ENCODE measurements at regions not wholly inside any gene's neighbourhood (a gene's known extent, or its start where the extent isn't known, plus 50 kb on each side); places are given as distances from the start of the nearest gene placed in this dataset.
"Not testable (repeated sequence)": the region's sequence is repeated elsewhere in the genome, so short reads cannot be mapped to it uniquely, and the experiment has no call there.

GRCh38 chr12:91883811-91884210, 261.8 kb downstream of the BTG1 start:
- no peak for DNase-seq

DNA sequence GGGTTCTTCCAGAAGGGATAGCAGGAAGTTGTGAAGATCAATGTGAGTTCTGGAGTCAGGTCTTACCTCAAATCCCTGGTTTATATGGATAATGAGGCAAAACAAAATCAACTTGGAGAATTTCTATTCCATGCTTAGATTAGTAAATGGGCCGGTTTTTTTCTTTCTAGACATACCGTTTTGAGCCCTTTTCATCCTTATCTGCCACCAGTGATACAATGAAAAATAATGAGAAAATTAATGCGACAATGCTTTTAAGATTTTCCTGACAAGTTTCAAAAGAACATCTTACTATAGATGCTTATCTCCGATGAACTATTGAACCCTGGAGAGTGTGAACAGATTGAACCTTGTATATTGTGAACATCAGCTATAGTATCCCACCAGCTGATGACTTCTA, 262.7 kb downstream of the BTG1 start:
- DNase-seq = no peak

GRCh38 chr12:91880528-91880927, 265.1 kb downstream of the BTG1 start:
- no peak for DNase-seq

DNA sequence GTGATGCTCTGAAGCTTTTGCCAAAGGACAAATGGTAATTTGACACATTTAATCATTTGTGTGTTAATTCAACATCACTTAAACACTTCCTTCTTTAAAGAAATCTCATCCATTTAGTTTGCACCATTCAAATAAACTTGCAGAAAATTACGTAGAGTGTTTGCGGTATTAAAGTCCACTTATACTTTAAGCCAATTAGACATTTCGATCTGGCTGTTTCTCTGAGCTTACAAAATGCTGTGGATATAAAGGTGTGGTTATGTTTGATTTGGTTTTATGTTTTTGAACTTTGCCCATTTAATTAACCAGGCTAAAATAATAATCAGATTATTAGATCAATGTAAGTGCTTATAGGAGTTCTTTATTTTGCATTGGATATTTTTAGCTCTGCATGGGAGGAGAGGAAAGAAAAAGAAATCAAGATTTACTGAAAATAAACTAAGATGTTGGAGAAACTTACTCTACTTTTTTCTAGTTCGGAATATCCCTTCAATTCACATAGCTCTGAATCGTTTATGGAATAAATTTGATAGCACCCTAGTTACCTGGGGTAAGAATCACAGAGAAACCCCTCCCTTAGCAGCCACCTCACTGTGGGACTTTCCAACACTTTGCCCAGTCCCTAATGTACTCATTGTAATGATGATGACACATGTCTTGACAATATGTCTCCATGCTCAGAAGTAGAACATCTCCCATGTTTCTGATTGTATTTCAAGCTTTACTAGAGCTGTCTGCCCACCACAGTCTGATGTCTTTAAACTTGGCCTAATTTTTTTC, 268.0 kb downstream of the BTG1 start:
- DNase-seq = no peak

DNA sequence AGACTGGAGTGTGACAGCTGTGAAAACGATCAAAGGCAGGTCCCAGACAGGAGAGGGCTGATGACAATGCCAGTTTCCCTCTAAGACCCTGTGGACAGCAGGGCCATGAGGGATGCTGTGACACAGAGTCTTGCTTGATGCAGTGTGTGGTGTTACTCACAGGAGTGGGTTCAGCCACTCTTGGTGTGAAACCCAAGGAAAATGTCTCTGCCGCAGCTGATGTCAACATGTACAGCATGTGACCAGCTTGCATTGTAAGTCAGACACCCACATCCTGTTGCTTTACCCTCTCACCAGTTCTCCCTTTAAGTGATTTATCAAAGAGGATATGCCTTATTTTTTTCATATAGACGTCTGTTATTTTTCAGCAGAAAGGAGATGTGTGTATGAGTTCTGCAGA, 268.6 kb downstream of the BTG1 start:
- peak; percentile 56 for DNase-seq

DNA sequence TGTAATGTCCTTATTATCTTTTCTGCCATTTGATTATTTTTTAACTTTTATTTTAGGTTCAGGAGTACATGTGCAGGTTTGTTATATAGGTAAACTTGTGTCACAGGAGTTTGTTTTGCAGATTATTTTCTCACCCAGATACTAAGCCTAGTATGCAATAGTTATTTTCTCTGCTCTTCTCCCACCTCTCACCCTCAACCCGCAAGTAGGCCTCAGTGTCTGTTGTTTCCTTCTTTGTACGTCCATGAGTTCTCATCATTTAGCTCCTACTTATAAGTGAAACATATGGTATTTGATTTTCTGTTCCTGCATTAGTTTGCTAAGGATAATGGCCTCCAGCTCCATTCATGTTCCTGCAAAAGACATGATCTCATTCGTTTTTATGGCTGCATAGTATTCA, 270.0 kb downstream of the BTG1 start:
- DNase-seq = not testable (repeated sequence)

DNA sequence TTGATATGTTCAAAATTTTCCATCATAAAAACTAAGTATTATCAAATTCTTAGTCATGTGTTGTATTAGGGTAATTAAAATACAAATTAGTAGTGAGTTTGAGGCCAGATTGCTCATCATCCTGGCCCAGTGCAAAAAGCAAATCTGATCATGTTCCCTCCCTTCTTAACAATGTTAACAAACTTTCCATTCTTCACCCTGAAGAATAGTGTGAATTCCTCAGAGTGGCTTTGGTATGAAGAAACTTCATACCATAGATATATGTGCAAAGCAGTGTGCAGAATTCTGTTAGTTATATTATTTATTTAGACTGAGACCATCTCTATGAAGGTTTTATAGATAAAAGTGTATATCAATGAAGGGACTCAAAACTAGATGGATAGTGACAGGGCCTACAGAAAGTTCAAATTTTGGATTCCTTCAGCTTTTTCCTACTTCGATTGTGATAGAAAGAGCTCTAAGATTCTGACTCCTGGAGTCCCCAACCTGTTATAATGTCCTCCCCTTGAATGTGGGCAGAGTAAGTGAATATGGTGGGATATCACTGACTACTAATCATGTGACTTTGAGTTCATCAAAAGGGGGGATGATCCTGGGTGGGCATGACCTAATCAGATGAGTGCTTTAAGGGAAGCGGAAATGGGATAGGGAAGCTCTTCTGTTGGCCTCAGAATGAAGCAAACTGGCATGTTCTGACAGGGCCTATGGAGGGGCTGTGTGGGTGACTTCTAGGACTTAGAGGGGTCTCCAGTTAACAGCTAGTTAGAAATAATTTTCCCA, 271.4 kb downstream of the BTG1 start:
- no peak for DNase-seq

- DNase-seq = no peak
Observed at GRCh38 chr12:91871751-91872150, 273.9 kb downstream of the BTG1 start.

DNA sequence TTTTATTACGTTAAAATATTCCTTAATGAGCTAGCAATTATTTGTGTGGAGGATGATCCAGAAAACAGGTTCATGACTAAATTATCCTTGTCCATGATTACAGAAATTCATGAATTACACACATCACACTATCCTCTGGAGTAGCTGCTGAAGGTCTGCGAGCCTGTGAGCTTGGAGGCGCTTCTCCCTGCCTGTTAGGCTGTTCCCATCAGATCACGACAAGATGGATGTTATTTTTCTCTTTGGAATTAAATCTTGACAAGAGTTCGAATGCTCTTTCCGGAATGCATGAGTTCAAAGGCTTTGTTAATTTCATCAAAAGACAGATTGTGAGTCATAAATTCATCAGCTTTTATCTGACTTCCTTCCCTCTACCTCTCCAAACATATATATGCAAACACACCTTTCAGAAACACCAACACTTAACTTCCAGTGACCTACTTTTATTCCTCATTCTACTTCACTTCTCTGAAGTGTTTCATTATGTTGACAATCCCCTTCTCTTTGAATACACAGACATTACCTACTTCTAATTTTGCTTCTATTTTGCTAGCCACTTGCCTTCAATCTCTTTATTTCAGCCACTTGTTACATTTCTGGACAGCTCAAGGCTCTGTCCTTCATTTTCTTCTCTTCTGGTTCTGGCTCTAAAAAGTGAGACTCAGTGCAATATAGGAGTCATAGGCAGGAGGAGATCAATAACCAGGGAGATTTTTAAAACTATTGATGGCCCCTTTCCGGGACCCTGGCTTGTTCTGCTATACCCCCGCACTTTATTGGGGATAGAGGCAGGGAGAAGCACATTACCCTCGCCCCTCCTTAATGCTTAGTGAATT, 274.6 kb downstream of the BTG1 start:
- DNase-seq = no peak

- DNase-seq = no peak
Observed at GRCh38 chr12:91868054-91868453, 277.6 kb downstream of the BTG1 start.

DNA sequence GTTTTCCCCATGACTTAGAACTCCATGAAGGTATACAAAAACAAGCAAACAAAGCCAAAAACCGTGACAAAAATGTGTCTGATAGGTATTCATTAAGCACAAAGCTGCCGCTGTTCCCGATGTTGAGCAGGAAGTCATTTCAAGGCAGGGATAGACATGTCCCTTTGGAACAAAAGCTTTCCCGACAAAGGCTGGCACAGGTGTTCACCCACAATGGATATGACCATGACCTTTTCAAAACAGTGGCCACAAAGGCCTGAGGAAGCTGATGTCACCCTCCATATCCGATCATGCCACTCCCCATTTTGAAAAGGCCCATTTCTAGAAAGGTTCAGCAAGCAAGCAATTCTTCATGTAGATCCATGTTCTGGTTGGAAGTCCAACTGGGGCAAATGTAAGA, 279.1 kb downstream of the BTG1 start:
- peak; percentile 43 for DNase-seq

- no peak for DNase-seq
Observed at GRCh38 chr12:91863702-91864101, 281.9 kb downstream of the BTG1 start.

DNA sequence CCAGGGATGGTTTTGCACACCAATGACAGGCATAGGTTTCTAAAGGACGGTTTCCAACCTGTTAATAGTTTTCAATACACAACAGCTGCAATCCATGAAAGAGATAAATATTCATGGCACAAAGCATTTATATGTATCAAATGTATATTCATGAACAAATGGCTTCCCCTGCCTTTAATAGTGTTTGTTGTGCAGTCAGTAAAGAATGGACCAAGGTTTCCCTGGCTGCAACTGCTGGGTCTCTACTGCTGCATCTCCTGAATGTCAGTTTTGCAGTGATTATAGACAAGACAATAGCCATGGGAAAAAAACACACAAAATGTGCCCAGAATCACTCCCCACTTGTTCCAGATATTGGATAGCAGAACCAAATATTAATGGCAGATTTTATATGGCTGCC, 284.1 kb downstream of the BTG1 start:
- no peak for DNase-seq

- DNase-seq = no peak
Observed at GRCh38 chr12:91859347-91859746, 286.3 kb downstream of the BTG1 start.

- DNase-seq = no peak
Observed at GRCh38 chr12:91857813-91858542, 287.7 kb downstream of the BTG1 start.

DNA sequence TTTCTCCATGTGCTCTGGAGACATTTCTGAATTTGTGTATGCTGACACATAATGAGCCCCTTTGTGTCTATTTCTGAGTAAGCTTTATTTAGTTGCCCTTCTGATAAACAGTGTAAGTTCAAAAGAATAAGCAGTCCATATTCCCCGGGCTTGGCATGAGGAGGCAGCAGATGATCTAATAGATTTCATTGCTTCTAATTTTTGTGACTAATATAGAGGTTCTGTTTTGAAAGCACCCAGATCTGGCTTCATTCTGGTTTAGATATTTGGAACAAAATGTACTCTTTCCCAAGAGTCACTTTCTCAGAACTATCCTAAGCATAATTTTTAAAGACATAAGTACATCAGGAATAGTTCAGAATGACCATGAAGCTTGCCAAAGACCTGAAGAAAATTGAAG, 290.9 kb downstream of the BTG1 start:
- DNase-seq = no peak

GRCh38 chr12:91853350-91854127, 292.1 kb downstream of the BTG1 start:
- no peak for DNase-seq

DNA sequence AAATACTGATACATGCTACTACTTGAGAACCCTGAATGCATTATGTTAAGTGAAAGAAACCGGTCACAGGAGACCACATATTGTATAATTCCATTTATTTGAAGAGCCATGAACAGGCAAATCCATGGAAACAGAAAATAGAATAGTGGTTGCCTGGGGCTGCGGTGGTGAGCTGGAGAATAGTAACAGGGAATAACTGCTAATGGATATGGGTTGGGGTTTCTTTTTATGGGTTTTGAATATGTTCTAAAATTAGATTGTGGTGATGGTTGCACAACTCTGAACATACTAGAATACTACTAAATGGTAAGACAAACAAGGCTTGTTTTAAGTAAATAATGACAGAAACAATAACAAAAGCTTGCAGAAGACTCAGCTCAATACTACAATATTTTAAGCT, 293.0 kb downstream of the BTG1 start:
- no peak for DNase-seq

GRCh38 chr12:91851741-91852477, 293.7 kb downstream of the BTG1 start:
- no peak for DNase-seq

DNA sequence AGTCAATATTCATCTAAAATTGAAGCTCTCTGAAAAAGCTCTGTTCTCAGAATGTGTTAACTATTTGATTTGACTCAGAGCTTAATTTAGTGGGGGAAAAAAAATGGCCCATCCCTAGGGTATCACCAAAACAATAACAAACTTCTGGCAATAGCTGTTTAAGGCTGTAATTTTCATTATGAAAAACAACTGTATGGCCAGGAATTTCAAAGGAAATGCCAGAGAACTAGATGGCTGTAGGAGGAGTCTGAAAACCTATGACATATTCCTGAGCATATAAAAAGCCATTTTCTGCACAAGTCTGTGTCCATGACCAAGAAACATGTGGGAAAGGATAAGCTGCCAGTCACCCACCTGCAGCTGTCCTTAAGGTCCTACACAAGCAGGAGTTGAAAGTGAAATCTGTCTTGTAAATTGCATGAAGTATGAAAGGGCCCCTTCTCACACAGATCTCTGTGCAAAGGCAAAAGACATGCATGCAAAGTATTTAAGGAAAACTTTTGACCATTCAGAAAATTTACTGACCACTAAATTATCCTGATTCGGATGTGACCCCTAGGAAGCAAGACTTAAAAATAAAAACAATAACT, 299.1 kb downstream of the BTG1 start:
- DNase-seq = peak; percentile 57

- DNase-seq = no peak
Observed at GRCh38 chr12:91845365-91845764, 300.3 kb downstream of the BTG1 start.

All from dermis blood vessel endothelial cell (primary cell).